ENCODE measurements at regions not wholly inside any gene's neighbourhood (a gene's known extent, or its start where the extent isn't known, plus 50 kb on each side); places are given as distances from the start of the nearest gene placed in this dataset.

DNA sequence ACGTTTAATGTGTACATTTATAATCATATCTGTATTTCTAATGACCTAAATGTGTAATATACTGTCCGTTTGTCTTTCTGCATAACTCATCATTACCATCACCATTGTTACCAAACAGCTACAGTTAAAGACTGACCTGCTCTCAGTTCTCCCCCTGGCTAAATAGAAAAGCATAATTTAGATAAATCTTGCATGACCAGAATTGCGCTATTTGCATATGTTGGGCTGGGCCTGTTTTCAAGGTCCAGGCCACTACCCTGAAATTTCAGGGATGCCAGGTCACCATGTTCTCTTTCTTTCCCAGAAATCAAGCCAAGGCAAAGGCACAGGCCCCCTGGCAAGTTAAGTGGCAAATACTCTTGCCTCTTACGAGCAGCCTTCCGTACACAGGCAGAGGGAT is 78.4 kb downstream of the MARCHF4 start:
- H4K5ac ChIP-seq (ENCODE audit: insufficient read length, low read depth, low read length), result no peak overlapping the region
- no peak overlapping the region for H4K8ac ChIP-seq (replicated peaks; ENCODE audit: insufficient read length, low read depth, low read length)
- DNase-seq, result no peak
- H3K23me2 ChIP-seq (ENCODE audit: insufficient read length, low read depth, low read length, poor library complexity, severe bottlenecking), result no peaks in the 10 kb centered on the region
- no peaks in the 10 kb centered on the region for H3K79me2 ChIP-seq (ENCODE audit: insufficient read depth, low read length)
- no peak overlapping the region for H3K4me2 ChIP-seq (ENCODE audit: insufficient read depth, insufficient read length, low read length)
- no peak overlapping the region for H2BK120ac ChIP-seq (ENCODE audit: low read depth, low read length, poor library complexity, severe bottlenecking)
- H2BK12ac ChIP-seq (ENCODE audit: insufficient read length, low read depth, low read length), result no peak overlapping the region
- H2BK20ac ChIP-seq (ENCODE audit: low read depth, low read length, poor library complexity, severe bottlenecking), result no peak overlapping the region
- no peak overlapping the region for H3K18ac ChIP-seq (ENCODE audit: insufficient read length, low read depth, low read length)
- H3K27me3 ChIP-seq (ENCODE audit: insufficient read depth, low read length), result no peaks in the 10 kb centered on the region
- H2BK5ac ChIP-seq (ENCODE audit: insufficient read length, low read length), result no peak overlapping the region
- H2BK15ac ChIP-seq (ENCODE audit: low read depth, low read length), result no peak overlapping the region
- Mint-ChIP-seq H3K27ac (no peak overlapping the region), H3K4me1 (peaks cover 16 to 19% of the 10 kb centered on the region in 2 experiments), H3K9me3 (no peaks in the 10 kb centered on the region), H3K4me3 (no peak overlapping the region), H3K36me3 (ENCODE audit: insufficient read depth in 1 of 3, low read depth in 3 of 3) (no peaks in the 10 kb centered on the region), H3K27me3 (ENCODE audit: low read depth) (peaks cover 1% of the 10 kb centered on the region; the same call in 1 of the 2 replicates)
- H3K56ac ChIP-seq (ENCODE audit: insufficient read length, low read depth, low read length), result no peak overlapping the region
- no CpG with 5 or more reads among the region's 5 CpGs for WGBS (ENCODE audit: extremely low coverage, insufficient read length, low lambda C conversion rate)
- H3K27ac ChIP-seq (ENCODE audit: insufficient read length, low read depth, low read length), result no peak overlapping the region
- H4K20me1 ChIP-seq (ENCODE audit: control insufficient read depth, insufficient read depth, insufficient read length), result no peaks in the 10 kb centered on the region
- H3K4me1 ChIP-seq (ENCODE audit: insufficient read depth, low read length), result peaks cover 4% of the 10 kb centered on the region; the same call in 1 of the 2 replicates
- H4K91ac ChIP-seq (ENCODE audit: insufficient read length, low read depth, low read length), result no peak overlapping the region
- H2AFZ ChIP-seq (ENCODE audit: low read length), result no peak overlapping the region
- no peak overlapping the region for H2AK5ac ChIP-seq (ENCODE audit: insufficient read length, low read length)
- no peaks in the 10 kb centered on the region for H3K79me1 ChIP-seq (ENCODE audit: insufficient read depth, low read depth, low read length, poor library complexity, severe bottlenecking)
- H3K9me3 ChIP-seq (ENCODE audit: control insufficient read depth, low read depth, low read length), result no peaks in the 10 kb centered on the region
- H3K9ac ChIP-seq (ENCODE audit: extremely low read depth, insufficient read length, low read length), result no peak overlapping the region
- no peak overlapping the region for H3T11ph ChIP-seq (ENCODE audit: low read length)
- no peak overlapping the region for H3K14ac ChIP-seq (ENCODE audit: insufficient read depth, low read length)
- H3K4ac ChIP-seq (ENCODE audit: low read depth, low read length), result no peak overlapping the region
- TF ChIP-seq, protein P1, sequence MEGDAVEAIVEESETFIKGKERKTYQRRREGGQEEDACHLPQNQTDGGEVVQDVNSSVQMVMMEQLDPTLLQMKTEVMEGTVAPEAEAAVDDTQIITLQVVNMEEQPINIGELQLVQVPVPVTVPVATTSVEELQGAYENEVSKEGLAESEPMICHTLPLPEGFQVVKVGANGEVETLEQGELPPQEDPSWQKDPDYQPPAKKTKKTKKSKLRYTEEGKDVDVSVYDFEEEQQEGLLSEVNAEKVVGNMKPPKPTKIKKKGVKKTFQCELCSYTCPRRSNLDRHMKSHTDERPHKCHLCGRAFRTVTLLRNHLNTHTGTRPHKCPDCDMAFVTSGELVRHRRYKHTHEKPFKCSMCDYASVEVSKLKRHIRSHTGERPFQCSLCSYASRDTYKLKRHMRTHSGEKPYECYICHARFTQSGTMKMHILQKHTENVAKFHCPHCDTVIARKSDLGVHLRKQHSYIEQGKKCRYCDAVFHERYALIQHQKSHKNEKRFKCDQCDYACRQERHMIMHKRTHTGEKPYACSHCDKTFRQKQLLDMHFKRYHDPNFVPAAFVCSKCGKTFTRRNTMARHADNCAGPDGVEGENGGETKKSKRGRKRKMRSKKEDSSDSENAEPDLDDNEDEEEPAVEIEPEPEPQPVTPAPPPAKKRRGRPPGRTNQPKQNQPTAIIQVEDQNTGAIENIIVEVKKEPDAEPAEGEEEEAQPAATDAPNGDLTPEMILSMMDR (conservative IDR thresholded peaks at IDR 0.05), result no peak
- H3K23ac ChIP-seq (ENCODE audit: insufficient read length, low read depth, low read length), result no peak overlapping the region
